OCI-LY7 (cell line): ENCODE measurements at regions not wholly inside any gene's neighbourhood (a gene's known extent, or its start where the extent isn't known, plus 50 kb on each side); places are given as distances from the start of the nearest gene placed in this dataset.

Experiments used
- BruUV-seq: library from RNA; stranded (reverse); fragments of 400-500 nt; replicated peaks from 2 replicates; lab custom pipeline; 2021; lab: Mats Ljungman, UMichigan
- CTCF ChIA-PET: fragments of 300-600 bp; sonication (Branson Sonifier 250); formaldehyde crosslinking; loops from one replicate; lab custom pipeline; 2022; ENCODE audit warnings: antibody characterized with exemption; ENCODE audit not compliant: unreplicated experiment; lab: Charles Lee
- POLR2A ChIA-PET: fragments of 300-600 bp; sonication (Branson Sonifier 250); formaldehyde crosslinking; loops from one replicate; lab custom pipeline; 2022; ENCODE audit warnings: antibody characterized with exemption; lab: Charles Lee
- DNase-seq: peaks from one replicate; pipeline ENCODE4 v3.0.0-alpha.2; 2015; ENCODE audit warnings: low spot score
- H2AFZ ChIP-seq: fragments of 200-600 bp; sonication (generic), shearing (Covaris generic); 2 replicates; pipeline ENCODE4 v1.6.1; 2014; ENCODE audit warnings: mild to moderate bottlenecking, antibody characterized with exemption, low read length, moderate library complexity
- H3K27ac ChIP-seq: fragments of 200-600 bp; sonication (generic); 2 replicates; pipeline ENCODE4 v1.5.1; 2014; ENCODE audit warnings: mixed run types, low read depth, mild to moderate bottlenecking, moderate library complexity, low read length, inconsistent platforms; ENCODE audit not compliant: poor library complexity, severe bottlenecking
- H3K36me3 ChIP-seq: fragments of 200-600 bp; sonication (generic); 2 replicates; pipeline ENCODE4 v1.6.1; 2014; ENCODE audit warnings: mild to moderate bottlenecking, antibody characterized with exemption, low read length, moderate library complexity, mixed read lengths; ENCODE audit not compliant: insufficient read depth
- H3K4me1 ChIP-seq: fragments of 200-600 bp; sonication (generic); 2 replicates; pipeline ENCODE4 v1.5.1; 2014; ENCODE audit warnings: mild to moderate bottlenecking, low read length; ENCODE audit not compliant: insufficient read depth, poor library complexity, severe bottlenecking
- H3K4me2 ChIP-seq: fragments of 200-600 bp; sonication (generic); 2 replicates; pipeline ENCODE4 v1.6.1; 2014; ENCODE audit warnings: mild to moderate bottlenecking, low read length
- H3K4me3 ChIP-seq: fragments of 200-600 bp; sonication (generic); 2 replicates; pipeline ENCODE4 v1.5.1; 2014; ENCODE audit warnings: mild to moderate bottlenecking, low read depth, low read length; ENCODE audit not compliant: poor library complexity, severe bottlenecking
- H3K79me2 ChIP-seq: fragments of 200-600 bp; sonication (generic); 2 replicates; pipeline ENCODE4 v1.6.1; 2016; ENCODE audit warnings: low read depth, mild to moderate bottlenecking, low read length, moderate library complexity, mixed read lengths; ENCODE audit not compliant: insufficient read depth
- H3K9me2 ChIP-seq: fragments of 200-600 bp; sonication (generic); 2 replicates; pipeline ENCODE4 v1.6.1; 2016; ENCODE audit warnings: mild to moderate bottlenecking, low read length, mixed read lengths; ENCODE audit not compliant: insufficient read depth
- H3K9me3 ChIP-seq: fragments of 200-600 bp; sonication (generic); 2 replicates; pipeline ENCODE4 v1.6.1; 2014; ENCODE audit warnings: mild to moderate bottlenecking, mixed run types, low read length, mixed read lengths
- H4K20me1 ChIP-seq: fragments of 200-600 bp; sonication (generic); 2 replicates; pipeline ENCODE4 v1.6.1; 2014; ENCODE audit warnings: mild to moderate bottlenecking, antibody characterized with exemption, low read length, moderate library complexity, mixed read lengths; ENCODE audit not compliant: insufficient read depth
- EZH2phosphoT487 ChIP-seq: fragments of 200-600 bp; sonication (generic); IDR thresholded peaks from 2 replicates; pipeline ENCODE4 v1.6.1; 2018; ENCODE audit warnings: low read depth, borderline replicate concordance, mild to moderate bottlenecking, mixed run types, antibody characterized with exemption, low read length, moderate library complexity, mixed read lengths
- intact Hi-C: fragments of 100-400 bp; cut with micrococcal nuclease; formaldehyde crosslinking; loops from one replicate; pipeline ENCODE4 v1.10.0; 2022; ENCODE audit not compliant: unreplicated experiment
- TF ChIP-seq, protein P1 (sequence below): fragments of 200-600 bp; sonication (generic); conservative IDR thresholded peaks from 2 replicates; pipeline ENCODE4 v1.5.1; 2014; ENCODE audit warnings: mild to moderate bottlenecking, antibody characterized with exemption, low read length, moderate library complexity, mixed read lengths

DNA sequence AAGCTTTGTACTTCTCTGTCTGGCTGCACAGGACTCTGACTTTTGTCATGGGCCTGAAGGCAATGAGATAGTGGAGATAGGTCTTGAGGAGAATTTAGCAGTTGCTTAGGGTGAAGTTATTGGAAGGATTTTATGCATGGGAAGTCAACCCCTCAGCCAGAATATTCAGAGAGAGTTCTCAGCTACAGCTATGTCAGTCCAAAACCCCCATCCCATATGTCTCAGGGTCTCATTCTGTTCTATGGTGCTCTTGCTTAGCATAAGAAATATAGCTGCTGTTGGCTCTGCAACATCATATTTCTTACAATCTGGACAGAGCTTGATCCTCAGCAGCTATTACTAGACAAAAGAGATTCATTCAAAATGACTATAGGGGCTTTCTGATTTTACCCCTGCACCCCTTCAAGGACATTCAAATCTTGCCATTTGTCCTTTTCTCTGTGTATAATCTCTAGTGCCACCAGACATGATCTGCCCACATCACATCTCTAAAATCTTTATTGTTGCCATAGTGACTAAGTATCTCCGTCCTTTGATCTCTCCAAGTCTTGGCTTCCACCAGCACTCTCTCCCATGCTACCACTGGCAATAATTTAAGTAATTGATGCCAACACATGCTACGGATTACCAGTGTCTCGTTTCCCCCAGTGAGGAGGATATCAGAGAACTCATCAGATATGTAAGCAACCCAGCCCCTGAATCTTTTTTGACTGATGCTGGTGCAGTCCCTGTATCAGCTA is 327.1 kb upstream of the ISX start:
- H3K4me1 ChIP-seq, result no peaks in the 10 kb centered on the region
- ChIA-PET CTCF (no interaction called here), POLR2A (no interaction called here)
- TF ChIP-seq, protein P1, sequence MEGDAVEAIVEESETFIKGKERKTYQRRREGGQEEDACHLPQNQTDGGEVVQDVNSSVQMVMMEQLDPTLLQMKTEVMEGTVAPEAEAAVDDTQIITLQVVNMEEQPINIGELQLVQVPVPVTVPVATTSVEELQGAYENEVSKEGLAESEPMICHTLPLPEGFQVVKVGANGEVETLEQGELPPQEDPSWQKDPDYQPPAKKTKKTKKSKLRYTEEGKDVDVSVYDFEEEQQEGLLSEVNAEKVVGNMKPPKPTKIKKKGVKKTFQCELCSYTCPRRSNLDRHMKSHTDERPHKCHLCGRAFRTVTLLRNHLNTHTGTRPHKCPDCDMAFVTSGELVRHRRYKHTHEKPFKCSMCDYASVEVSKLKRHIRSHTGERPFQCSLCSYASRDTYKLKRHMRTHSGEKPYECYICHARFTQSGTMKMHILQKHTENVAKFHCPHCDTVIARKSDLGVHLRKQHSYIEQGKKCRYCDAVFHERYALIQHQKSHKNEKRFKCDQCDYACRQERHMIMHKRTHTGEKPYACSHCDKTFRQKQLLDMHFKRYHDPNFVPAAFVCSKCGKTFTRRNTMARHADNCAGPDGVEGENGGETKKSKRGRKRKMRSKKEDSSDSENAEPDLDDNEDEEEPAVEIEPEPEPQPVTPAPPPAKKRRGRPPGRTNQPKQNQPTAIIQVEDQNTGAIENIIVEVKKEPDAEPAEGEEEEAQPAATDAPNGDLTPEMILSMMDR, result no peak
- no peak for TF ChIP-seq EZH2phosphoT487
- BruUV-seq, result no TSS peak
- intact Hi-C loops, result no loop called here
- H2AFZ ChIP-seq, result no peak overlapping the region
- DNase-seq, result no peak
- no peak overlapping the region for H3K4me3 ChIP-seq
- H3K4me2 ChIP-seq, result no peak overlapping the region
- no peaks in the 10 kb centered on the region for H3K9me3 ChIP-seq
- no peaks in the 10 kb centered on the region for H3K79me2 ChIP-seq
- no peaks in the 10 kb centered on the region for H3K36me3 ChIP-seq
- H3K27ac ChIP-seq, result no peak overlapping the region
- no peaks in the 10 kb centered on the region for H3K9me2 ChIP-seq
- H4K20me1 ChIP-seq, result no peaks in the 10 kb centered on the region

DNA sequence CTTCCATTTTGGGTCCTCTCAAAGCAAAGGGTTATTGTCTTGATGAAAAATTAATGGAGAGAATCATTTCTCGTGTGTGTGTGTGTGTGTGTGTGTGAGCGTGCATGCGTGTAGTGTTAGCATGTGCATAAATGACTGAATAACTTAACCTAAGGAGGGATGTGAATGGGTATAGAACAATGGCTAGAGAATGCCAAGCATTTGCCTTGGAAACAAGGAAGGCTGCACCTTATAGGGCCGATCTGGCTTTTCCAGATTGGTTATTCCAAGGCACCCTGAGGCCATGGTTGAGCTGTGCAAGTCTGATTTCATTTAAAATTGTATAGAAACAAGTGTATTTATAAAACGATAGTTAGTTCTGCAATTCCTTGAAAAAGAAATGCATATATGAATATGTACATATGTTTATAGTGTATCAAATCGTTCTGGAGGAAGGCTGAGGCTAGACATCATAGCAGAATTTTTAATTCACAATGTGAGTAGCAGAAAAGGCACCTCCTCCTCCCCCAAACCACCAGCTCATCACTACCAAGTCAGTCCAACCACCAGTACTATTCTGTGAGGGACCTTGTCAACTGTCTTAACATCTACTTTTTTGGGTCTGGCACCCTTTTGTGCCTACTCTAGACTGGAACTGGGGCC is 322.7 kb upstream of the ISX start:
- BruUV-seq, result no TSS peak
- no peak overlapping the region for H3K27ac ChIP-seq
- no peak overlapping the region for H2AFZ ChIP-seq
- POLR2A ChIA-PET, result interaction anchor here (0.7 kb wide), 1 partner anchor 632 kb away, joined by 3 read pairs; no protein-coding TSS in a partner anchor
- no peak overlapping the region for H3K4me2 ChIP-seq
- no peaks in the 10 kb centered on the region for H3K36me3 ChIP-seq
- H3K79me2 ChIP-seq, result no peaks in the 10 kb centered on the region
- intact Hi-C loops, result no loop called here
- TF ChIP-seq, protein P1, result no peak
- no peak for TF ChIP-seq EZH2phosphoT487
- H3K4me1 ChIP-seq, result no peaks in the 10 kb centered on the region
- CTCF ChIA-PET, result no interaction called here
- DNase-seq, result no peak
- no peaks in the 10 kb centered on the region for H4K20me1 ChIP-seq
- no peaks in the 10 kb centered on the region for H3K9me3 ChIP-seq
- no peaks in the 10 kb centered on the region for H3K9me2 ChIP-seq
- H3K4me3 ChIP-seq, result no peak overlapping the region
